ENCODE measurements at regions not wholly inside any gene's neighbourhood (a gene's known extent, or its start where the extent isn't known, plus 50 kb on each side); places are given as distances from the start of the nearest gene placed in this dataset.

GRCh38 chr21:35430260-35430659 is 381.2 kb upstream of the RUNX1 start:
- DNase-seq (no peak), ATAC-seq (no peak)
- Histone ChIP-seq H3K4me3 (ENCODE audit: low read length) (no peak overlapping the region), H3K4me1 (ENCODE audit: control insufficient read depth in 2 of 2, insufficient read depth in 2 of 2, low read length in 2 of 2) (peaks cover 6 to 24% of the 10 kb centered on the region in 2 donors), H3K9me3 (ENCODE audit: control insufficient read depth in 2 of 3, low read length in 3 of 3) (peaks cover 0 to 25% (median 7%) of the 10 kb centered on the region in 3 experiments), H3K36me3 (ENCODE audit: control insufficient read depth in 2 of 3, insufficient read depth in 3 of 3, low read length in 3 of 3) (no peaks in the 10 kb centered on the region), H3K27me3 (ENCODE audit: control insufficient read depth in 2 of 2, insufficient read depth in 2 of 2, low read length in 2 of 2) (peaks cover 0 to 17% of the 10 kb centered on the region in 2 donors), H3K27ac (ENCODE audit: low read depth, low read length) (no peak overlapping the region)
- ChIA-PET POLR2A (no interaction called here), CTCF (interaction anchor here (0.7 to 1.0 kb wide), 2 partner anchors 99 to 597 kb away, joined by 3 read pairs; no protein-coding TSS in a partner anchor)
- Mint-ChIP-seq H3K27ac (peak overlapping the region in 3 of 9 donors; percentile 12 to 91 (median 26)), H3K4me1 (peaks cover 11 to 30% (median 26%) of the 10 kb centered on the region in 7 donors), H3K27me3 (peaks cover 0 to 17% (median 11%) of the 10 kb centered on the region in 5 donors), H3K4me3 (peak overlapping the region in 1 of 10 donors; percentile 22), H3K36me3 (peaks cover 8 to 26% (median 22%) of the 10 kb centered on the region in 5 donors), H3K9me3 (peaks cover 5 to 46% (median 29%) of the 10 kb centered on the region in 11 donors)
- intact Hi-C loops (cut with micrococcal nuclease) = no loop called here

GRCh38 chr21:35428937-35429336 is 379.8 kb upstream of the RUNX1 start:
- Mint-ChIP-seq H3K9me3 (peaks cover 0 to 32% (median 18%) of the 10 kb centered on the region in 11 donors), H3K4me3 (peak overlapping the region in 9 of 10 donors; percentile 15 to 84 (median 75)), H3K27me3 (peaks cover 0 to 16% (median 11%) of the 10 kb centered on the region in 5 donors), H3K27ac (peak overlapping the region in 3 of 9 donors; percentile 71 to 88 (median 77)), H3K36me3 (peaks cover 5 to 20% (median 16%) of the 10 kb centered on the region in 5 donors), H3K4me1 (peaks cover 11 to 30% (median 26%) of the 10 kb centered on the region in 7 donors)
- Histone ChIP-seq H3K27ac (ENCODE audit: low read depth, low read length) (no peak overlapping the region), H3K4me1 (ENCODE audit: control insufficient read depth in 2 of 2, insufficient read depth in 2 of 2, low read length in 2 of 2) (peaks cover 6 to 24% of the 10 kb centered on the region in 2 donors), H3K27me3 (ENCODE audit: control insufficient read depth in 2 of 2, insufficient read depth in 2 of 2, low read length in 2 of 2) (peaks cover 0 to 17% of the 10 kb centered on the region in 2 donors), H3K9me3 (ENCODE audit: control insufficient read depth in 2 of 3, low read length in 3 of 3) (peaks cover 0 to 18% (median 0%) of the 10 kb centered on the region in 3 experiments), H3K4me3 (ENCODE audit: low read length) (no peak overlapping the region), H3K36me3 (ENCODE audit: control insufficient read depth in 2 of 3, insufficient read depth in 3 of 3, low read length in 3 of 3) (no peaks in the 10 kb centered on the region)
- CTCF ChIA-PET = no interaction called here
- intact Hi-C loops (cut with micrococcal nuclease) = loop anchor here in 1 of 2 donors (2.0 kb wide), 1 partner anchor 74 kb away; no protein-coding TSS in a partner anchor
- POLR2A ChIA-PET = interaction anchor here (1.4 kb wide), 1 partner anchor 75 kb away, joined by 5 read pairs; no protein-coding TSS in a partner anchor
- ATAC-seq (no peak), DNase-seq (no peak)

GRCh38 chr21:35428489-35428888 is 379.4 kb upstream of the RUNX1 start:
- peaks cover 0 to 28% (median 16%) of the 10 kb centered on the region in 11 donors for H3K9me3 Mint-ChIP-seq
- peaks cover 11 to 30% (median 26%) of the 10 kb centered on the region in 7 donors for H3K4me1 Mint-ChIP-seq
- ChIA-PET POLR2A (interaction anchor here (1.4 kb wide), 1 partner anchor 75 kb away, joined by 5 read pairs; no protein-coding TSS in a partner anchor), CTCF (no interaction called here)
- Histone ChIP-seq H3K36me3 (ENCODE audit: control insufficient read depth in 2 of 3, insufficient read depth in 3 of 3, low read length in 3 of 3) (no peaks in the 10 kb centered on the region), H3K27me3 (ENCODE audit: control insufficient read depth in 2 of 2, insufficient read depth in 2 of 2, low read length in 2 of 2) (peaks cover 0 to 17% of the 10 kb centered on the region in 2 donors), H3K27ac (ENCODE audit: low read depth, low read length) (no peak overlapping the region), H3K4me1 (ENCODE audit: control insufficient read depth in 2 of 2, insufficient read depth in 2 of 2, low read length in 2 of 2) (peaks cover 6 to 24% of the 10 kb centered on the region in 2 donors), H3K9me3 (ENCODE audit: control insufficient read depth in 2 of 3, low read length in 3 of 3) (peaks cover 0 to 17% (median 0%) of the 10 kb centered on the region in 3 experiments), H3K4me3 (ENCODE audit: low read length) (peak overlapping the region; percentile 23)
- intact Hi-C loops (cut with micrococcal nuclease) = loop anchor here in 1 of 2 donors (2.0 kb wide), 1 partner anchor 74 kb away; no protein-coding TSS in a partner anchor
- H3K4me3 Mint-ChIP-seq = peak overlapping the region; percentile 58 to 86 (median 76)
- H3K27me3 Mint-ChIP-seq = peaks cover 0 to 16% (median 11%) of the 10 kb centered on the region in 5 donors
- H3K27ac Mint-ChIP-seq = peak overlapping the region in 6 of 9 donors; percentile 33 to 88 (median 66)
- peak; percentile 95 for ATAC-seq
- peak; percentile 15 to 74 (median 60) for DNase-seq
- H3K36me3 Mint-ChIP-seq = peaks cover 5 to 18% (median 11%) of the 10 kb centered on the region in 5 donors

GRCh38 chr21:35428001-35428320 is 378.9 kb upstream of the RUNX1 start:
- no peak overlapping the region for H3K27ac ChIP-seq (ENCODE audit: low read depth, low read length)
- Mint-ChIP-seq H3K4me1 (peaks cover 11 to 30% (median 26%) of the 10 kb centered on the region in 7 donors), H3K36me3 (peaks cover 5 to 15% (median 6%) of the 10 kb centered on the region in 5 donors), H3K9me3 (peaks cover 0 to 23% (median 10%) of the 10 kb centered on the region in 11 donors), H3K4me3 (peak overlapping the region in 8 of 10 donors; percentile 58 to 86 (median 78)), H3K27ac (peak overlapping the region in 6 of 9 donors; percentile 33 to 88 (median 66)), H3K27me3 (peaks cover 0 to 16% (median 11%) of the 10 kb centered on the region in 5 donors)
- peaks cover 0 to 17% of the 10 kb centered on the region in 2 donors for H3K27me3 ChIP-seq (ENCODE audit: control insufficient read depth in 2 of 2, insufficient read depth in 2 of 2, low read length in 2 of 2)
- H3K4me1 ChIP-seq (ENCODE audit: control insufficient read depth in 2 of 2, insufficient read depth in 2 of 2, low read length in 2 of 2) = peaks cover 6 to 24% of the 10 kb centered on the region in 2 donors
- DNase-seq = peak in 2 of 9 donors; percentile 10 to 17
- ChIA-PET POLR2A (interaction anchor here (1.4 kb wide), 1 partner anchor 76 kb away, joined by 5 read pairs; no protein-coding TSS in a partner anchor), CTCF (interaction anchor here (1.5 kb wide), 1 partner anchor 11 kb away, joined by 3 read pairs; no protein-coding TSS in a partner anchor)
- peak; percentile 70 for ATAC-seq
- intact Hi-C loops (cut with micrococcal nuclease) = loop anchor here in 1 of 2 donors (2.0 kb wide), 1 partner anchor 75 kb away; no protein-coding TSS in a partner anchor
- H3K9me3 ChIP-seq (ENCODE audit: control insufficient read depth in 2 of 3, low read length in 3 of 3) = peaks cover 0 to 11% (median 0%) of the 10 kb centered on the region in 3 experiments
- H3K4me3 ChIP-seq (ENCODE audit: low read length) = peak overlapping the region; percentile 23
- H3K36me3 ChIP-seq (ENCODE audit: control insufficient read depth in 2 of 3, insufficient read depth in 3 of 3, low read length in 3 of 3) = no peaks in the 10 kb centered on the region

- H3K27me3 Mint-ChIP-seq = peaks cover 0 to 16% (median 11%) of the 10 kb centered on the region in 5 donors
- H3K4me3 Mint-ChIP-seq = peak overlapping the region in 4 of 10 donors; percentile 75 to 84 (median 78)
- H3K36me3 Mint-ChIP-seq = peaks cover under 1 to 14% (median 1%) of the 10 kb centered on the region in 5 donors
- H3K27ac Mint-ChIP-seq = peak overlapping the region in 4 of 9 donors; percentile 60 to 88 (median 76)
- peaks cover 0 to 21% (median 5%) of the 10 kb centered on the region in 11 donors for H3K9me3 Mint-ChIP-seq
- POLR2A ChIA-PET = interaction anchor here (0.6 to 1.4 kb wide), 3 partner anchors 8 to 76 kb away, joined by 3 to 5 read pairs (median 3); no protein-coding TSS in a partner anchor
- no peaks in the 10 kb centered on the region for H3K36me3 ChIP-seq (ENCODE audit: control insufficient read depth in 2 of 3, insufficient read depth in 3 of 3, low read length in 3 of 3)
- no peak overlapping the region for H3K27ac ChIP-seq (ENCODE audit: low read depth, low read length)
- H3K27me3 ChIP-seq (ENCODE audit: control insufficient read depth in 2 of 2, insufficient read depth in 2 of 2, low read length in 2 of 2) = peaks cover 0 to 17% of the 10 kb centered on the region in 2 donors
- intact Hi-C loops (cut with micrococcal nuclease) = no loop called here
- H3K9me3 ChIP-seq (ENCODE audit: control insufficient read depth in 2 of 3, low read length in 3 of 3) = peaks cover 0 to 10% (median 0%) of the 10 kb centered on the region in 3 experiments
- DNase-seq (no peak), ATAC-seq (no peak)
- CTCF ChIA-PET = interaction anchor here (1.0 to 1.5 kb wide), 2 partner anchors 11 to 12 kb away, joined by 3 to 4 read pairs; no protein-coding TSS in a partner anchor
- peaks cover 6 to 24% of the 10 kb centered on the region in 2 donors for H3K4me1 ChIP-seq (ENCODE audit: control insufficient read depth in 2 of 2, insufficient read depth in 2 of 2, low read length in 2 of 2)
- H3K4me3 ChIP-seq (ENCODE audit: low read length) = peak overlapping the region; percentile 23
- peaks cover 11 to 30% (median 26%) of the 10 kb centered on the region in 7 donors for H3K4me1 Mint-ChIP-seq
These were observed 378.4 kb upstream of the RUNX1 start for GRCh38 chr21:35427320-35428000.

- Mint-ChIP-seq H3K9me3 (peaks cover 0 to 22% (median 5%) of the 10 kb centered on the region in 11 donors), H3K27ac (peak overlapping the region in 4 of 9 donors; percentile 26 to 80 (median 52)), H3K4me1 (peaks cover 11 to 30% (median 26%) of the 10 kb centered on the region in 7 donors), H3K27me3 (peaks cover 0 to 16% (median 11%) of the 10 kb centered on the region in 5 donors), H3K36me3 (peaks cover 0 to 15% (median 2%) of the 10 kb centered on the region in 5 donors), H3K4me3 (no peak overlapping the region)
- H3K4me3 ChIP-seq (ENCODE audit: low read length) = no peak overlapping the region
- no peak overlapping the region for H3K27ac ChIP-seq (ENCODE audit: low read depth, low read length)
- peaks cover 0 to 17% of the 10 kb centered on the region in 2 donors for H3K27me3 ChIP-seq (ENCODE audit: control insufficient read depth in 2 of 2, insufficient read depth in 2 of 2, low read length in 2 of 2)
- peaks cover 0 to 12% (median 0%) of the 10 kb centered on the region in 3 experiments for H3K9me3 ChIP-seq (ENCODE audit: control insufficient read depth in 2 of 3, low read length in 3 of 3)
- intact Hi-C loops (cut with micrococcal nuclease) = no loop called here
- ATAC-seq = no peak
- peaks cover 6 to 24% of the 10 kb centered on the region in 2 donors for H3K4me1 ChIP-seq (ENCODE audit: control insufficient read depth in 2 of 2, insufficient read depth in 2 of 2, low read length in 2 of 2)
- no peak for DNase-seq
- POLR2A ChIA-PET = interaction anchor here (0.9 to 1.3 kb wide), 2 partner anchors 11 to 76 kb away, joined by 3 read pairs; no protein-coding TSS in a partner anchor
- no peaks in the 10 kb centered on the region for H3K36me3 ChIP-seq (ENCODE audit: control insufficient read depth in 2 of 3, insufficient read depth in 3 of 3, low read length in 3 of 3)
- CTCF ChIA-PET = interaction anchor here (1.0 to 1.5 kb wide), 2 partner anchors 11 to 12 kb away, joined by 3 to 4 read pairs; no protein-coding TSS in a partner anchor
These were observed 377.8 kb upstream of the RUNX1 start for GRCh38 chr21:35426897-35427296.
